ENCODE measurements at regions not wholly inside any gene's neighbourhood (a gene's known extent, or its start where the extent isn't known, plus 50 kb on each side); places are given as distances from the start of the nearest gene placed in this dataset.

DNA sequence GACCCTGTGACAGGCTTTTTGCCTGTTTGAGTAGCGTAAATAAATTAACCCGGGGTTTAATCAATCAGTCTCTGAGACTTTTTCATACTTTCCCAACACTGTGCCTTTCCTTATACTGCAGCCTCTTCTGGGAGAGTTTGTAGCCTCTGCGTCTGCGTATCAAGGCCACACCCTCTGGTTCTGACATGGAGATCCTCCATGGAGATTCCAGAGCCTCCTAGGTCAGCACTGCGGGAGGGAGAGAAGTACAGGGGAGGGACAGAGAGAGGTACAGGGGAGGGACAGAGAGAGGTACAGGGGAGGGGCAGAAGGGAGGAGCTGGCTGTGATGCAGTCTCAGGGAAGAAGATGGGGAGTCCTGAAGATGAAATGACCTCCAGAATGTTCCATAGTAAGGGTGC is 166.0 kb downstream of the ARL4C start:
- H3K4me1 ChIP-seq (ENCODE audit: control insufficient read depth in 1 of 2, insufficient read depth in 2 of 2, low read length in 2 of 2): peaks cover 11 to 12% of the 10 kb centered on the region in 2 experiments
- H3K4me2 ChIP-seq (ENCODE audit: low read length): no peak overlapping the region
- H3K27ac ChIP-seq (ENCODE audit: low read depth, low read length): no peak overlapping the region
- peaks cover 4% of the 10 kb centered on the region for H3K79me1 ChIP-seq (ENCODE audit: low read length)
- H3K4ac ChIP-seq (ENCODE audit: low read depth, low read length): no peak overlapping the region
- no peak overlapping the region for H2BK5ac ChIP-seq (ENCODE audit: low read depth, low read length, poor library complexity)
- H2AFZ ChIP-seq (ENCODE audit: insufficient read depth, low read length, poor library complexity): no peak overlapping the region
- H2BK12ac ChIP-seq (ENCODE audit: low read length): no peak overlapping the region
- no peak overlapping the region for H3K4me3 ChIP-seq (ENCODE audit: low read depth, low read length)
- H2BK120ac ChIP-seq (ENCODE audit: insufficient read depth, low read length, poor library complexity): no peak overlapping the region
- H4K12ac ChIP-seq (ENCODE audit: low read depth, low read length): no peak overlapping the region
- H4K91ac ChIP-seq (ENCODE audit: low read depth, low read length): no peak overlapping the region
- no peaks in the 10 kb centered on the region for H3K36me3 ChIP-seq (ENCODE audit: control insufficient read depth in 1 of 2, insufficient read depth in 2 of 2, low read length in 2 of 2)
- no peak overlapping the region for H3K23ac ChIP-seq (ENCODE audit: low read length)
- no peak overlapping the region for H2AK5ac ChIP-seq (ENCODE audit: low read length)
- no peak for DNase-seq
- no peak overlapping the region for H4K8ac ChIP-seq (ENCODE audit: low read depth, low read length)
- no peak overlapping the region for H3K9ac ChIP-seq (ENCODE audit: low read length)
- no CpG with 5 or more reads among the region's 5 CpGs for WGBS (ENCODE audit: extremely low coverage, insufficient coverage, insufficient read length)
- peaks cover 1% of the 10 kb centered on the region for H3K79me2 ChIP-seq (ENCODE audit: control insufficient read depth, insufficient read depth, low read length, poor library complexity)
- H3K18ac ChIP-seq (ENCODE audit: low read length): no peak overlapping the region
- H3K14ac ChIP-seq (ENCODE audit: low read length): no peak overlapping the region
- H3K27me3 ChIP-seq (ENCODE audit: insufficient read depth, low read length): no peaks in the 10 kb centered on the region
- H3K9me3 ChIP-seq (ENCODE audit: insufficient read depth, low read depth, low read length): no peaks in the 10 kb centered on the region

DNA sequence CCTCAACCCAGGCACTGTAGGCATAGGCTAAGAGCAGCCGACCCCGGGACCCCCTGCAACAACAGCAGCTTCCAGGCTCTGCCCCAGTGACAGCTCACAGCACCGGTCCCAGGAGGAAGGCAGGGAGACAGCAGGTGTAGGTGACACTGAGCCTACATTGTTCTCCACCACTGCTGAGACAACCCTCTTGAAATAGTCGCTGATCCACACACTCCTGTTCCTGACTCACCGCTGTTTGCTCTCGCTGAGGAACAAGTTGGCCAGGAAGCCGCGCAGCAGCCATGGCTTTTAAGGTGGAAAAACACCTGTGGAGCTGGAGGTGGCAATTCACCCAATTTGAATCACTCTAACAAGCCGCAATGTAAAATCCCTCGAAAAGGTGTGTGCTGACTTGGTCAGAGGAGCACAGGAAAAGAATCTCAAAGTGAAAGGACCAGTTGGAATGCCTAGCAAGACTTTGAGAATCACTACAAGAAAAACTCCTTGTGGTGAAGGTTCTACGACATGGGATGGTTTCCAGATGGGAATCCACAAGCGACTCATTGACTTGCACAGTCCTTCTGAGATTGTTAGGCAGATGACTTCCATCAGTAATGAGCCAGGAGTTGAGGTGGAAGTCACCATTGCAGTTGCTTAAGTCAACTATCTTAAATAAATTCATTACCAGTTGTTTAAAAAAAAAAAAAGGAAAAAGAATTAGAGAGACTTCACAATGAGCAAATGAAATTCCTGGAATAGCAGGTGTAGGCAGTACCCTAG is 167.5 kb downstream of the ARL4C start:
- H3K9me3 ChIP-seq (ENCODE audit: insufficient read depth, low read depth, low read length): no peaks in the 10 kb centered on the region
- no CpG with 5 or more reads among the region's 12 CpGs for WGBS (ENCODE audit: extremely low coverage, insufficient coverage, insufficient read length)

DNA sequence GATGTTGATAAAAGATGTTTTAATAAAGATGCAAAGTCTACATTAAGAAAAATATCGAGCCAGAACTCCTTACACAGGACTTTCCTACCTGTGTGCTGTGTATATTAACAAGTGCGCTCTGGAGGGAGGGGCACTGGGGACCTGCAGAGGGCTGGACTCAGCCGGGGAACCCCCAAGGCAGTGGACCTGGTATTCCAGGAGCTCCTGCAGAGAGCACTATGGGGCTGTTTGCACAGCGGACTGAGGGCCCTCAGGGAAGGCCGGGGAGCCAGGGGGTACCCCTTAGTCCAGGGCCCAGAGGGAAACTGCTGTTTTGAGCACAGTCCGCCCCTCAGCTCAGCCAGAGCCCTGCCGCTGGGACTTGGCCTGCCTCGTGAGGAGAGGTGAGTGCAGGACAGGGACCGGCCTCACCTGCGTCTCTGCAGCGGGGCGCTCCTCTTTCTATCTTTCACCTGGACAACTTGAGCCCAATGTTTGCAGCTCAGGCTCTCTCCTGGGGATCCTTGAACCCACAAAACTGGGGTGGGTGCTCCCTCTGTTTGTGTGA is 168.4 kb downstream of the ARL4C start:
- Histone ChIP-seq H3K4ac (ENCODE audit: low read depth, low read length) (no peak overlapping the region), H2BK5ac (ENCODE audit: low read depth, low read length, poor library complexity) (no peak overlapping the region), H2BK12ac (ENCODE audit: low read length) (no peak overlapping the region), H3K14ac (ENCODE audit: low read length) (no peak overlapping the region), H3K9me3 (ENCODE audit: insufficient read depth, low read depth, low read length) (no peaks in the 10 kb centered on the region), H3K36me3 (ENCODE audit: control insufficient read depth in 1 of 2, insufficient read depth in 2 of 2, low read length in 2 of 2) (no peaks in the 10 kb centered on the region), H3K4me3 (ENCODE audit: low read depth, low read length) (no peak overlapping the region), H4K8ac (ENCODE audit: low read depth, low read length) (no peak overlapping the region), H3K23ac (ENCODE audit: low read length) (no peak overlapping the region), H2AFZ (ENCODE audit: insufficient read depth, low read length, poor library complexity) (no peak overlapping the region), H2AK5ac (ENCODE audit: low read length) (no peak overlapping the region), H3K79me1 (ENCODE audit: low read length) (peaks cover 2% of the 10 kb centered on the region), H3K4me2 (ENCODE audit: low read length) (no peak overlapping the region), H3K27me3 (ENCODE audit: insufficient read depth, low read length) (no peaks in the 10 kb centered on the region), H3K9ac (ENCODE audit: low read length) (no peak overlapping the region), H3K79me2 (ENCODE audit: control insufficient read depth, insufficient read depth, low read length, poor library complexity) (peaks cover 1% of the 10 kb centered on the region), H4K91ac (ENCODE audit: low read depth, low read length) (no peak overlapping the region), H4K12ac (ENCODE audit: low read depth, low read length) (no peak overlapping the region), H3K18ac (ENCODE audit: low read length) (no peak overlapping the region), H3K27ac (ENCODE audit: low read depth, low read length) (no peak overlapping the region), H3K4me1 (ENCODE audit: control insufficient read depth in 1 of 2, insufficient read depth in 2 of 2, low read length in 2 of 2) (peaks cover 3 to 4% of the 10 kb centered on the region in 2 experiments), H2BK120ac (ENCODE audit: insufficient read depth, low read length, poor library complexity) (no peak overlapping the region)
- WGBS (ENCODE audit: extremely low coverage, insufficient coverage, insufficient read length): no CpG with 5 or more reads among the region's 12 CpGs
- DNase-seq: no peak

More for the DNA sequence above, 167.5 kb downstream of the ARL4C start:
- Histone ChIP-seq H2BK5ac (ENCODE audit: low read depth, low read length, poor library complexity) (no peak overlapping the region), H2AK5ac (ENCODE audit: low read length) (no peak overlapping the region), H4K12ac (ENCODE audit: low read depth, low read length) (no peak overlapping the region), H3K4me3 (ENCODE audit: low read depth, low read length) (no peak overlapping the region), H2AFZ (ENCODE audit: insufficient read depth, low read length, poor library complexity) (no peak overlapping the region), H3K23ac (ENCODE audit: low read length) (no peak overlapping the region), H3K18ac (ENCODE audit: low read length) (no peak overlapping the region), H3K27me3 (ENCODE audit: insufficient read depth, low read length) (no peaks in the 10 kb centered on the region), H3K36me3 (ENCODE audit: control insufficient read depth in 1 of 2, insufficient read depth in 2 of 2, low read length in 2 of 2) (no peaks in the 10 kb centered on the region), H3K27ac (ENCODE audit: low read depth, low read length) (no peak overlapping the region), H3K4me2 (ENCODE audit: low read length) (no peak overlapping the region), H3K79me2 (ENCODE audit: control insufficient read depth, insufficient read depth, low read length, poor library complexity) (peaks cover 1% of the 10 kb centered on the region), H3K9ac (ENCODE audit: low read length) (no peak overlapping the region), H3K79me1 (ENCODE audit: low read length) (peaks cover 4% of the 10 kb centered on the region), H3K14ac (ENCODE audit: low read length) (no peak overlapping the region), H4K8ac (ENCODE audit: low read depth, low read length) (no peak overlapping the region), H4K91ac (ENCODE audit: low read depth, low read length) (no peak overlapping the region), H2BK120ac (ENCODE audit: insufficient read depth, low read length, poor library complexity) (no peak overlapping the region), H2BK12ac (ENCODE audit: low read length) (no peak overlapping the region), H3K4me1 (ENCODE audit: control insufficient read depth in 1 of 2, insufficient read depth in 2 of 2, low read length in 2 of 2) (peaks cover 6 to 7% of the 10 kb centered on the region in 2 experiments), H3K4ac (ENCODE audit: low read depth, low read length) (no peak overlapping the region)
- no peak for DNase-seq

- Histone ChIP-seq H2AFZ (ENCODE audit: insufficient read depth, low read length, poor library complexity) (no peak overlapping the region), H4K12ac (ENCODE audit: low read depth, low read length) (no peak overlapping the region), H3K23ac (ENCODE audit: low read length) (no peak overlapping the region), H3K36me3 (ENCODE audit: control insufficient read depth in 1 of 2, insufficient read depth in 2 of 2, low read length in 2 of 2) (no peaks in the 10 kb centered on the region), H3K79me1 (ENCODE audit: low read length) (no peaks in the 10 kb centered on the region), H3K4me3 (ENCODE audit: low read depth, low read length) (no peak overlapping the region), H3K79me2 (ENCODE audit: control insufficient read depth, insufficient read depth, low read length, poor library complexity) (no peaks in the 10 kb centered on the region), H3K18ac (ENCODE audit: low read length) (no peak overlapping the region), H4K91ac (ENCODE audit: low read depth, low read length) (no peak overlapping the region), H3K27ac (ENCODE audit: low read depth, low read length) (no peak overlapping the region), H3K9me3 (ENCODE audit: insufficient read depth, low read depth, low read length) (no peaks in the 10 kb centered on the region), H2BK5ac (ENCODE audit: low read depth, low read length, poor library complexity) (no peak overlapping the region), H3K4ac (ENCODE audit: low read depth, low read length) (no peak overlapping the region), H2BK12ac (ENCODE audit: low read length) (no peak overlapping the region), H3K4me2 (ENCODE audit: low read length) (no peak overlapping the region), H4K8ac (ENCODE audit: low read depth, low read length) (no peak overlapping the region), H3K14ac (ENCODE audit: low read length) (no peak overlapping the region), H2BK120ac (ENCODE audit: insufficient read depth, low read length, poor library complexity) (no peak overlapping the region), H3K4me1 (ENCODE audit: control insufficient read depth in 1 of 2, insufficient read depth in 2 of 2, low read length in 2 of 2) (peaks cover 0 to 2% of the 10 kb centered on the region in 2 experiments), H3K27me3 (ENCODE audit: insufficient read depth, low read length) (no peaks in the 10 kb centered on the region), H3K9ac (ENCODE audit: low read length) (no peak overlapping the region), H2AK5ac (ENCODE audit: low read length) (no peak overlapping the region)
- no CpG with 5 or more reads among the region's 2 CpGs for WGBS (ENCODE audit: extremely low coverage, insufficient coverage, insufficient read length)
- no peak for DNase-seq
Observed at GRCh38 chr2:234326694-234327093, 170.2 kb downstream of the ARL4C start.
